NCI-H526 treated with DMSO at 0.1 percent for 48 hours (cell line): ENCODE measurements at regions not wholly inside any gene's neighbourhood (a gene's known extent, or its start where the extent isn't known, plus 50 kb on each side); places are given as distances from the start of the nearest gene placed in this dataset.
"Not testable (repeated sequence)": the region's sequence is repeated elsewhere in the genome, so short reads cannot be mapped to it uniquely, and the experiment has no call there.

Source experiments
- DNase-seq: peaks from one replicate; lab custom pipeline; 2025; lab: John Stamatoyannopoulos, UW

DNA sequence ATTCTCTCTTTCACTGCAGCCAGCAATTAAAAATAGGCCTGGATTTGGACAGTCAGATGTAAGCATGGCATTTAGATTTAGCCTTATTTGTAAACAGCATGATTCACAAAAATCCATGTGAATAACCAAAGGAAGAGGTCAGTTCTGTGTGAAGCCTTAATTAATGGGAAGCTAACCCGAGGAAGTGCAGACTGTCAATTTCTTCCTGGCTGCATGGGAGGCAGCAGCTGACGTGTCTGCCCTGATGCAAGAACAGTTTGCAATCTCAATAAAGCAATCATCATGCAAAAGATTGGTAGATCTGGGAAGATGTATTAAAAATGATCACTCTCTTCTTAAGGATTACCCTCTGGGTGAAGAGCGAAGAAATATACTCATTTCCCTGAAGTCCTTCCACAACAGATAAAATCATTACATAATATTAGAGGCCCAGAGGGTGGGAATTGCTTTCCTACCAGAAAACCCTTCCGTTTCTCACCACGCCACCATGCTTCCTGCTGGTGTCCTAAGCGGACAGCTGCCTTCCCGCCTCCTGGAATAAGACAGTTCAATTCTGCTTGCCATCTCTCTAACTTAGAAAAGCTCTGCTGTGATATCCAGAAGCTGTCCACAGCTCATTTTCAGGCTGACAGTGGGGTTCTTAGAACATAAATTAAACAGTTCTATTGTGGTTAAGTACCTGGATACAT, 526.7 kb upstream of the NRP1 start:
- no peak for DNase-seq

DNA sequence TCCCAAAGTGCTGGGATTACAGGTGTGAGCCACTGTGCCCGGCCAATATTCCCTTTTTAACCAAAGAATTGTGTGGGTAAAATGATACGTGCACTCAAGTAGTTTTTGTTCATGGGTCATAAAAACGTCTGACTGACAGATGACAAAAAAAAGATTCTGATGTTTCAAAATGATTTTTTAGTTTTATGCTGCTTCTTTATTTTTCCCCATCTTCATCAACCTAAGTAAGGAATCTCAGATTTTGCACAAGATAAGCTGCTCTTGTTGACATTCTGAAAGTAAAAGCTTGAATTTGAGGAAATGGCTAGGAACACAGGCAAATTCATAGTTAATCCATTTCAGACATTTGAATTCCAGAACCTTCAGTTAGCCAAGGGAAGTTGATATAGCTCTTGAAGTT, 526.1 kb upstream of the NRP1 start:
- DNase-seq, result no peak

DNA sequence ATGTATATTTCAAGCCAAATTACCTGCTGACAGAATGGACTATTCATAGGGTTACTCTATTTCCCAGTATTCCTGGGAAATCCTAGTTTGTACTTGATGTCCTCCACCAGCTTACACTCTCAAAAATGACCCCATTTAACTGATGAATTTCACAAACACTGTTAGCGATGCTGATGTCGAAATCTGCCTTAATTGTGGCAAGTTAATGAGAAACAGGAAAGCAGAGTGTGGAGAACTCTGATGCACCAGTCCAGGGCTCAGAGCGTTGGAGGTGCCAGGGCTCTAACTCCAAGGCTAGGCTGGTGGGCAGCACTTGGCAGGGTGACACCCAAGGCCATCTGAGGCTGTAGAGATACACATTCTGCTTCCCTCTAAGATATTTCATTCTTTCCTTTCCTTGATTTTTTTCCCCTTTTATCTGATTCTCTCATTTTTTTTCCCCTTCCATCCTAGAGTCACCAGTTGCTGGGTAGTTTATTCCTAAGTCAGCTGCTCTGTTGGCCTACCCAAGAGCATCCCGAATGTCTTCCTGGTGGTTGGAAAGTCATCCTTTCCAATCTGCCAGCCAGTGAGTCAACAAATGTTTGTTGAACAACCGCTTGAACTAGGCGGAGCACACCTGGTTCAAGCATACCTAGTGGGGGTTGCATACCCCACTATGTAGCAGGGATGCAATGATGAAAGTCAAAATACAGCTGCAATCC, 525.0 kb upstream of the NRP1 start:
- DNase-seq, result no peak

DNA sequence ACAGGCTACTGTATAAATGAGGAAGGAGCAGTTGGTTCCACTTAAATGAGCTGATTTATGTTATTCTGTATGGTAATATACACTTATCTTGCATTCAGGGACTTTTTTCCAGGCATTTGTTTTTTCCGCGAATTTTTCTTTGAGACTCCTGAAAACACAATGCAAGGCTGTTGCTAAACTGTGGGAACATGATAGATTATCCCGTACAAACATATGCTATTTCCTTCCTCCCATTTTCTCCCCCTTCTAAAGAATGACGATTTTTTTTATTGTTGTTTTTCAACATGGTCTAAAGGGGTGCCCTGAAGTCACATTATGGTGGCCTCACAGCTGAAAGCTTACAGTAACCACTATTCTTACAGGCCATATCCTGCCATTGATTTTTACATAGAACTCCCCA, 523.9 kb upstream of the NRP1 start:
- DNase-seq, result no peak

DNA sequence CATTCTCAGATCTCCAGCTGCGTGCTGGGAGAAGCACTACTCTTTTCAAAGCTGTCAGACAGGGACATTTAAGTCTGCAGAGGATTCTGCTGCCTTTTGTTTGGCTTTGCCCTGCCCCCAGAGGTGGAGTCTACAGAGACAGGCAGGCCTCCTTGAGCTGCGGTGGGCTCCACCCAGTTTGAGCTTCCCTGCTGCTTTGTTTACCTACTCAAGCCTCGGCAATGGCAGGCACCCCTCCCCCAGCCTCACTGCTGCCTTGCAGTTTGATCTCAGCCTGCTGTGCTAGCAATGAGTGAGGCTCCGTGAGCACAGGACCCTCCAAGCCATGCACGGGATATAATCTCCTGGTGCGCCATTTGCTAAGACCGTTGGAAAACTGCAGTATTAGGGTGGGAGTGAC, 518.8 kb upstream of the NRP1 start:
- not testable (repeated sequence) for DNase-seq

DNA sequence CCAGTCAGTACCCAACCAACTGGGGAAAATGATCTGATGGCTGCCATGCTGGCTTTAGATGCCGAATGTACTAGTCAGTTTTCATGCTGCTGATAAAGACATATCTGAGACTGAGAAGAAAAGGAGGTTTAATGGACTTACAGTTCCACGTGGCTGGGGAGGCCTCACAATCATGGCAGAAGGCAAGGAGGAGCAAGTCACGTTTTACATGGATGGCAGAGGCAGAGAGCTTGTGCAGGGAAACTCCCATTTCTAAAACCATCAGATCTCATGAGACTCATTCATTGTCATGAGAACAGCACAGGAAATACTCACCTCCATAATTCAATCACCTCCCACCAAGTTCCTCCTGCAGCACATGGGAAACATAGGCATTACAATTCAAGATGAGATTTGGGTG, 508.9 kb upstream of the NRP1 start:
- DNase-seq, result no peak

DNA sequence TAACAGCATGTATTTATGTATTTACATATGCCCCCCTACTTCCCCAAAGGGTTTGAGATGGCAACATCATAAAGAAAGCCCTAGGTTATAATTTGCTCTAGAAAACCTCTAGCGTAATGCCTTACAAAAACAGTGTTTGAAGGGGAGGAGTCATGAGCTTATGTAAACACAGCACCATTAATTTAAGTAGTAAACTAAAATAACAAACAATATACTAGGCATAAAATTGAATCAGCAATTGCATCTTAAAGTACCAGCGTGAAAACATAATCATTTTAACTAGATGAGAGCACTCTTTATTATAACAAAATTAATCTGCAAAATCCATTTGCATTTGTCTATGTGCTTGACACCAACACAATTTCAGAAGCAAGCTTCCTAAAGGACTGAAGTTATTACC, 507.2 kb upstream of the NRP1 start:
- no peak for DNase-seq

DNA sequence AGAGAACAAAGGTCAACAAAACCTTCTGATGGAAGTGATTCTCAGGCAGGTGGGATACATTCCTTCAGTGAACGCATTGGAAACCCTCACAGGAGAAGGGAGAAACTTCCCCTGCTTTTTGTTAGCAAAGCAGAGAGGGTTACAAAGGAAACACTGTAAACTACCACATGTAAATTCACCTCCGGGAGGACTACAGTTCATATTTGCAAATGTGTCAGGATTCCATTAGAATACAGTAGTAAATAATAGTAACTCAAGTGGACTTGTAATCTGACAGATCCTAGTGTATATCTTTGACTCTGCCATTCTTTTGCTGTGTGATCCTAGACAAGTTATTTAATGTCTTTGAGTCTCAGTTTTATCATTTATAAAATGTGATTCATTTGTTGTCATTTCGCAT, 504.3 kb upstream of the NRP1 start:
- peak; percentile 11 for DNase-seq

DNA sequence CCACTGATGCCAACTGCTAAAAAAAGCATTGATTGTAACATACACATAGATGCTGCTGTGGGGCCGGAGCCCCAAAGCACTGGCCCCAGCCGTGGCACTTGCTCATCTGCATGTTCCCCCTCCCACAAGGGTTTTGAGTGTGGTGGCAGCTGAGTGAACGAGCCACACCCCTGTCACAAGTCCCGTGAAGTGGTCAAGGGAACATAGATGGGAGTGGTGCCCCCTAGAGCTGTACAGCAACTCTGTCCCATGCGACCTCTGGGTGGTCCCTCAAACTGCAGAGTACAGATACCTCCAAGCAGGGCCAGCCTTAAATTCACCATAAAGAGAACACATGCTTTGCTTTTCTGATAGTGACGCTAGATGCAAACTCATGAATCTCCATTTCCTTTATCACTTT, 503.3 kb upstream of the NRP1 start:
- DNase-seq, result no peak

DNA sequence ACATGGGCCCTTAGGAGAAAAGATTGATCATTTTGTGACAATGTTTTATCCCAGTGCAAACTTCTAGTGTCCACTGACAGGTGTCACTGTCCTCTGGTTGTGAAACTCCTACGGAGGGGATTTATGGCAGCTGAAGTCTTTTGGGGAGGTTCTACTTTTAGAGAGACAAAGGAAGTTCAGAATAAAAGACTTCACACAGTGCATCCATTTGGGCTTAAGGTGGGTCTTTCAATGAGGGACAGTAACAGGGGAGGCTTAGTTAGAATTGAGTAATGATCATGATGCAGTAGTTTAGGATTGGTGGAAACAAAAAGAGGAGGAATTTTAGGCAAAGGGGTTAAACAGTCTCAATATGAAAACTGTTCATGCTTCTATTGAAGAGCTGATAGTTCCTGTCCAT, 501.1 kb upstream of the NRP1 start:
- no peak for DNase-seq

DNA sequence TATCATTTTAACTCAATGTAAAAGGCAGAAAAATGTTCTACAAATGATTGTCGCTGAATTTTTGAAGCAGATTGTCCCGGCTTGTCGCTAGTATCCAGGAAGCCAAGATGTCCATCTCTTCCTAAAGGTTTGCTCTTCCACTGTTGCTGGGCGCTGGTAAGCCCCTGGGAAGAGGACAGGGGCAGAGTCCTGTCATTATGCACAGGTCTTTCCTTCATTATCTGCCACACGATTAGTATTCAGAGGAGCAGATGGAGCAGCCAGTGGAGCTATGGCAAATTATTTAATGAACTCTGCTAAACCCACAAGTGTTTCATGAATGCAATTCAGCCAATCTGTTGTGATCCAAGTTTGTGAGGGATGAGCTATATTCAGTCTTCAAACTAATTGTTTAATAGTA, 499.1 kb upstream of the NRP1 start:
- DNase-seq, result no peak

DNA sequence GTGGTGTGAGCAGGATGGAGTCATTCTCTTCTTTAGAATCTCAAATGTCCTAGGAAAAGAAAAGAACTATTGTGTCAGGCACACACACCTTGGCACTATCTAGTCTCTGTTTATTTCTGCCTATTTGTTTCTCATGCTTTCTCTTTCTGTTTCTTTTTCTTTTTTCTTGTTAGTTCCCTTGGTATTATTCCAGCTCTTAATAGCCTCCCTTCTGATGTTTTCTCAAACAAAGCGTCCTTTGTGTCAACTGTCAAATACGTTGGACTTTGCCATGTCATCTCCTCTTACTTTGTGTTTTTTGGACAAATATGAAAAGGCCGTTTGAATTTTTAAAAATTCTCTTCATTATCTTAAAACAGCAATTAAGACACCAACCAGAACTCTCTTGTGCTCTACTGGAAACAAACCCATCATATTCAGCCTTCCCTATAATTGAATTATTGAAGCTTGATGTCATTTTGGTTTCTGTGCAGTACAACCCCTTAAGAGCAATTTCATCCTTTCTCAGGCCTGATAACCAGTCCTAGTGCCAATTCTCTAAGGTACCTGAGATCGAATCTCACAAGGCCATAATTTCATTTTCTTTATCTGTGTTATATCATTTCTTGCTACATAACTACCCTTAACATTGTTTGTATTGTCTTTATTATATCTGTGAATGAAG, 497.8 kb upstream of the NRP1 start:
- peak; percentile 5 for DNase-seq

DNA sequence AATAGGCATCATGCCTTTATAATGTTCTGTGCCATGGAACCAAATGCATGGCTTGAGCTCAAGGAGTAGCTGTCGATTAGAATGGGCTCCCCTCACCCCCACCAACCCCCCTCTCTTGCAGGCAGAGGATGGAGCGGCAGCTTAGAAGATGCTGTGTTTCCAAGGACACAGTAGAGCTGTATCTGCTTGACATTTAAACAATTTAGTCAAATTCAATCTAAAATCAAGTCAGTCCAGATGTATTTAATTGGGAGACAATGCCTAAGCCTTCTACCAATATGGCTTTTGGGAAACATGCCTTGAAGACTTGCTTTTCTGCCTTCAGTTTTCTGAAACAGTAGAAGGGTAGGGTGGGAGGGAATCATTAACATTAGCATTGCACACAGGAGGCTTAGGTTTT, 497.1 kb upstream of the NRP1 start:
- no peak for DNase-seq

DNA sequence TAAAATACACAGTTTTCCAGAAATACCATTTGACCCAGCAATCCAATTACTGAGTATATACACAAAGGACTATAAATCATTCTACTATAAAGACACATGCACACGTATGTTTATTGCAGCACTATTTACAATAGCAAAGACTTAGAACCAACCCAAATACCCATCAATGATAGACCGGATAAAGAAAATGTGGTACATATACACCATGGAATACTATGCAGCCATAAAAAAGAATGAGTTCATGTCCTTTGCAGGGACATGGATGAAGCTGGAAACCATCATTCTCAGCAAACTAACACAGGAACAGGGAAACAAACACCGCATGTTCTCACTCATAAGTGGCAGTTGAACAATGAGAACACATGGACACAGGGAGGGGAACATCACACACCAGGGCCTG, 495.4 kb upstream of the NRP1 start:
- not testable (repeated sequence) for DNase-seq

DNA sequence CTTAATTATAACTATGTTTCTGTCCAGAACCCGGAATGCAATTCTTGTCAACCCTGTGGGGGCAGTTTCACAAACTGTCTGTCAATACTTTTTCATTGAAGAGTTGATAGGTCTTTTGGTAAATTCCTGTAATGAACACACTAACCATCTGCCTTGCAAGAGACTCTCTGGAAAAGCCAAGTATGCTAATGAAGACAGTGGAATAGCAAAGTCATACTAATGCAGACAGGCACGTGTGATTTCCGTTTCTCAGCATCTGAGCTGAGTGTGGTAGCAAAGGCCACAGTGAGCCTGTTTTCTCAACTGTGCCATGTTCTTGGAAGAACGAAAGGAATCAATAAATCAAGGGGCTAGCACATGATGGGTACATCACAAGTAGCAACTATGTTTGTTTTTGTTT, 494.1 kb upstream of the NRP1 start:
- no peak for DNase-seq

DNA sequence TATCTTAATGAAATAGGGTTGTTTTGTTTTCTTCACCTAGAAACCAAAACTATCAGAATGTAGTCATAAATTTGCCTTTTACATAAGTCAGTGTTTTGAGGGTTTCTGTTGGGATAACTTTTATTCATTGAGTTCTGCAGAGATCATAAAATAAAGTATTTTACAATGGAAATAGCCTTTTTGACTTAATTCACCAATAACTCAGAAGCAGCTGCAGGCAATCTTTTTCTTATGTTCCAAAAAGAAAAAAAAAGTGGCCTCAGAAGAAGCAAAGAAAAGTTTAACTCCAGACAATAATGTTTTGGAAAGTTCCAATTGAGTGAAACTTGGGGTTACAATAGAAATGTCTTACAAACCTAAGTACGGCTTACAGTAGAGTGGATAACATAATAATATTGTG, 491.7 kb upstream of the NRP1 start:
- no peak for DNase-seq

DNA sequence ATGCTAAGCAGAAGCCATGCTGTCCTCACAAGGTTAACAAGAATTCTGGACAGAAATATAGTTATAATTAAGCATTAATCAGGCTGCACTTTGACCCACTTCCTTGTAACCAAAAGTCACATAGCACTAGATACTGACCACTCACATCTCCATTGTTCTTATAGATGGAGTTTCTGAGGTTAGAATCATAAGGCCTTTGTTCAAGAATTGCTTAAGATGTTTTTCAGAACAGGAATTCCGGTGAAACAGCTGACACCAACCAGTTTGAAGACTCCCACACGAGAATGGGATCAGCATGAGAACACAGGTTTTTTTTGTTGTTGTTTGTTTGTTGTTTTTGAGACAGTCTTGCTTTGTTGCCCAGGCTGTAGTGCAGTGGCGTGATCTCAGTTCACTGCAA, 488.3 kb upstream of the NRP1 start:
- no peak for DNase-seq

DNA sequence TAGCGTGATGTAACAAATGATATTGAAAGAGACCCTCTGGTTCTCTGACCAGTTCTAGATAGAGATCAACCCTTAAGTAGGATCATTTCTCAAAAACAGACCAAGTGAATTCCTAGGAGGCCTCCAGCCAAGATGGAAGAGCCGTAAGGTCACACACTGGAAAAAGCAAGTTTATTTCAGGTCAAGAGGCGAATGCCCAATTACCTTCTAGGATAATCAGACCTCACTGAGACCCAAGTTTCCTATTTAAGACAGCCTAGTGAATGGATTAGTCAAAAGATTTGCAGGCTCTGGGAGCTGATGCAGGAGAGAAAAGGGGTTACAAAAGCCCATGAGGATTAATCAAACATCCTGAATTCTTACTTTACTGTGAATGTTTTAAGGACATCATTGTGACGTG, 486.1 kb upstream of the NRP1 start:
- DNase-seq, result peak; percentile 47

DNA sequence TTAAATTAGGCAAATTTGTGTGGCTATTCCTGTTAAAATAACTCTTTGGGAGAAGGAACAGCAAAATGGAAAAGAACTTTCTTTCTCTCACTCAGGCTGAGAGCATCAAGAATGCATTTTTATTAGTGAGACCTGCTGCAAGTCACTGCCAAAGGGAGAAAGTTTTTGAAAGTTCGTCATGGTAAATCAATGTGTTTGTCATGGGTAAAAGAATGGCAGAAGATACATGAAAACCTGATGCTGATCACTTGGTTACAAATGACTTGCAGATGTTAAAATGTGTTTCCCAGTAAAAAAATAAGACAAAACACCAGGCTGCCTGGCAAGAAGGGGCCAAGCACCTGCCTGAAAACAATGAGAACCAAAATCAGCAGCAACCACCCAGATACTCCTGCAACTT, 484.7 kb upstream of the NRP1 start:
- DNase-seq, result no peak

DNA sequence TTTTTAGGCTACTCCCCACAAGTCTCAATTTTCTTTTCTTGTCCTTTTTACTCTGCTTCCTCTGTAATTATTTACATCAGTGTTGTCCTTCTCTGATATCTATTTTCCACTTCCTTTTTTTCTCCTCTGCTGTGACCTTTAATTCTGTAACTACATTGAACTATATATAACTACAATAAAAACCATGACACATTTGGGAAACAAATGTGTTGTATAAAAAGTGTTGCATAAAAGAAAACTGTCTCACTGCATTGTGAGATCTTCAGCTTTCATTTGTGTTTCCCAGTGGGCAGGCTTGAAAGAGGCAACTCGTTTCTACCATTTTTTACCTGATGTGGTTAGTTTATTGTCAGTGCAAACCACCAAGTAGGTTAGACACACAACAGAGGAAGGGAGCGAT, 483.9 kb upstream of the NRP1 start:
- no peak for DNase-seq

DNA sequence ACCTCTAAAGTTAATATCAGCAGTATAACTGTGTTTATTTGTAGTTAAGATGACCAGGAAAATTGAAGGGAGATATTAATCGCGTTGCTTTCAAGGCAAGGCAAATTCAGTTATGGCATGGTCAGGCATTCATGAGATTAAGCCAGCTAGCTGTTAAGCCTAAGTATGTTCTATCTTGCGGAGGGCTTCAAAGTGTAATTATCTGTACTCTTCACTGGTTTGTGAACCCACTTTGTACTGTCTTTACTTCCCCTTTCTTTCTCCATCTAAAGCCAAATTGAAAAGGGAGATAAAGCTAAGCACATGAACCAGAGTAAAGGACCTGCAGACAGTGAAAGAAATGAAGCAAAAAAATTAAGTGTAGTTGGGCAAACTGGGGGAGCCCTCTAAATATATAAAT, 483.1 kb upstream of the NRP1 start:
- DNase-seq, result no peak

DNA sequence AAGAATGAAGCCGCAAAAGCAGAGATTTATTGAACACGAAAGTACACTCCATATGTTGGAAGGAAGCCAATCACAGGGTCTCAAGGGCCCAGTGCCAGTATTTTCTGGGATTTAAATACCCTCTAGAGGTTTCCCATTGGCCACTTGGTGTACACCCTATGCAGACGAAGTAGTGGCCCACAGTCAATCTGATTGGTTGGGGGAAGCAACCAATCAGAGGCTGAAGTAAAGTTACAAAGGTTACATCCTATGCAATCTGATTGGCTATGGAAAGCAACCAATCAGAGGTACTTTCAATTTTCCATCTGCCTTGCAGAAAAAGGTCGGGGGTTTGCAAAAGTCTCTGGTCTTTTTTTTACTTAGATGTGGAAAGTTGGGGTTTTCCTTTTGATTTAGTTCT, 481.3 kb upstream of the NRP1 start:
- DNase-seq, result no peak

DNA sequence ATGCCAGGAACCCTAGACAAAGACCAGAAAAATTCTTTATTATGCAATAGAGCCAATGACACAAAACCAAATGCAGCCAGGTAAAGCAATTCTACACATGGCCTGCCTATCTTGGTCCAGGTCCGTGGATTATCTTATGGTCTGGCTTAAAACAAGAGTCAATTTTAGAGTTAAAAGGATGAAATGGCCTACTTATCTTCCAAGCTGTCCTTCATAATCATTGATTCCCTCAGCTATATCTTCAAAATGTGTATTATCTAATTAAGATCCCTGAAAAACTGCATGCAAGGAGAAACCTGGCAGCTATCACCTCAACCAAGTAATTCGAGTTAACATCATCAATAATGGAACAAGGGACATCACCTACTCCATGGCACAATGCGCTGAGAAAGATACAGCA, 479.4 kb upstream of the NRP1 start:
- no peak for DNase-seq

DNA sequence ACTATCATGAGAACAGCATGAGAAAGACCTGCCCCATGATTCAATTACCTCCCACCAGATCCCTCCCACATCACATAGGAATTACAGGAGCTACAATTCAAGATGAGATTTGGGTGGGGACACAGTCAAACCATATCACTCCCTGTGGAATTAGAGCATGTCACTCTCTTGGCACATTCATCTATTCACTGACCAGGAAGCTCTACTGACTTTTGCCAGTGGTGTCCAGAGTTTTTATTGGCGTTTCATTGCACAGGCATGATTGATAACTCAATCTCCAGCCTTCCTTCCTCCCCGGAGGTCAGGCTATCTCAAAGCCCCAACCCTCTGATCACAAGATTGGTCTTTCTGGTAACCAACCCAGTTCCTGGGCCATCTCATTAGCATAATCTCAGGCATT, 478.9 kb upstream of the NRP1 start:
- no peak for DNase-seq
